ENCODE measurements at regions not wholly inside any gene's neighbourhood (a gene's known extent, or its start where the extent isn't known, plus 50 kb on each side); places are given as distances from the start of the nearest gene placed in this dataset.

DNA sequence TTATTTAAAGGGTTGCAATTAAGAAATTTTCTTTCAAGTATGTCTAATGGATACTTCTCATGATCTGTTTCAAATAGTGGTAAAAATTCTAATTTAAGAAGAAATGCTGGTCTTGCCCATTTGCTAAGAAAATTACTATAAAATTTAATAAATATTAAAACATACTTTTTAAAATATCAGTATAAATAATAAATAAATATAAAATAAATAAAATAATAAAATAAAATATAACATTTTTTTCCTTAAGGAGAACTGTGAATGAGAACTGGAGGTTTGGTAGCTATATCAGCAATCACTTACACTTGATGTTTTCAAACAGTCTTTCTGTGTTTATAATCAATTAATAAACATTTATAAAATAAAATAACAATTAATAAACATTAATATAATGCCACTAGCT is 266.1 kb downstream of the HGF start:
- TF ChIP-seq NFYB (CRISPR knock-in tag; IDR thresholded peaks at IDR 0.05) (no peak), ZC3H4 (CRISPR knock-in tag; IDR thresholded peaks at IDR 0.05; ENCODE audit: borderline replicate concordance) (no peak), SMAD3 (CRISPR knock-in tag; IDR thresholded peaks at IDR 0.05) (no peak), POLR2AphosphoS5 (IDR thresholded peaks at IDR 0.05; ENCODE audit: low read depth, low read length) (no peak), NFIC (IDR thresholded peaks at IDR 0.05; ENCODE audit: low read length) (no peak), RFX5 (IDR thresholded peaks at IDR 0.05; ENCODE audit: low read depth, low read length) (no peak)
- TF ChIP-seq, protein P1, sequence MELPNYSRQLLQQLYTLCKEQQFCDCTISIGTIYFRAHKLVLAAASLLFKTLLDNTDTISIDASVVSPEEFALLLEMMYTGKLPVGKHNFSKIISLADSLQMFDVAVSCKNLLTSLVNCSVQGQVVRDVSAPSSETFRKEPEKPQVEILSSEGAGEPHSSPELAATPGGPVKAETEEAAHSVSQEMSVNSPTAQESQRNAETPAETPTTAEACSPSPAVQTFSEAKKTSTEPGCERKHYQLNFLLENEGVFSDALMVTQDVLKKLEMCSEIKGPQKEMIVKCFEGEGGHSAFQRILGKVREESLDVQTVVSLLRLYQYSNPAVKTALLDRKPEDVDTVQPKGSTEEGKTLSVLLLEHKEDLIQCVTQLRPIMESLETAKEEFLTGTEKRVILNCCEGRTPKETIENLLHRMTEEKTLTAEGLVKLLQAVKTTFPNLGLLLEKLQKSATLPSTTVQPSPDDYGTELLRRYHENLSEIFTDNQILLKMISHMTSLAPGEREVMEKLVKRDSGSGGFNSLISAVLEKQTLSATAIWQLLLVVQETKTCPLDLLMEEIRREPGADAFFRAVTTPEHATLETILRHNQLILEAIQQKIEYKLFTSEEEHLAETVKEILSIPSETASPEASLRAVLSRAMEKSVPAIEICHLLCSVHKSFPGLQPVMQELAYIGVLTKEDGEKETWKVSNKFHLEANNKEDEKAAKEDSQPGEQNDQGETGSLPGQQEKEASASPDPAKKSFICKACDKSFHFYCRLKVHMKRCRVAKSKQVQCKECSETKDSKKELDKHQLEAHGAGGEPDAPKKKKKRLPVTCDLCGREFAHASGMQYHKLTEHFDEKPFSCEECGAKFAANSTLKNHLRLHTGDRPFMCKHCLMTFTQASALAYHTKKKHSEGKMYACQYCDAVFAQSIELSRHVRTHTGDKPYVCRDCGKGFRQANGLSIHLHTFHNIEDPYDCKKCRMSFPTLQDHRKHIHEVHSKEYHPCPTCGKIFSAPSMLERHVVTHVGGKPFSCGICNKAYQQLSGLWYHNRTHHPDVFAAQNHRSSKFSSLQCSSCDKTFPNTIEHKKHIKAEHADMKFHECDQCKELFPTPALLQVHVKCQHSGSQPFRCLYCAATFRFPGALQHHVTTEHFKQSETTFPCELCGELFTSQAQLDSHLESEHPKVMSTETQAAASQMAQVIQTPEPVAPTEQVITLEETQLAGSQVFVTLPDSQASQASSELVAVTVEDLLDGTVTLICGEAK (IDR thresholded peaks at IDR 0.05): no peak
- TF ChIP-seq, protein P1 (CRISPR knock-in tag; IDR thresholded peaks at IDR 0.05): no peak
- TF ChIP-seq, protein P2, sequence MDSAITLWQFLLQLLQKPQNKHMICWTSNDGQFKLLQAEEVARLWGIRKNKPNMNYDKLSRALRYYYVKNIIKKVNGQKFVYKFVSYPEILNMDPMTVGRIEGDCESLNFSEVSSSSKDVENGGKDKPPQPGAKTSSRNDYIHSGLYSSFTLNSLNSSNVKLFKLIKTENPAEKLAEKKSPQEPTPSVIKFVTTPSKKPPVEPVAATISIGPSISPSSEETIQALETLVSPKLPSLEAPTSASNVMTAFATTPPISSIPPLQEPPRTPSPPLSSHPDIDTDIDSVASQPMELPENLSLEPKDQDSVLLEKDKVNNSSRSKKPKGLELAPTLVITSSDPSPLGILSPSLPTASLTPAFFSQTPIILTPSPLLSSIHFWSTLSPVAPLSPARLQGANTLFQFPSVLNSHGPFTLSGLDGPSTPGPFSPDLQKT (CRISPR knock-in tag; IDR thresholded peaks at IDR 0.05; ENCODE audit: borderline replicate concordance): no peak
- TF ChIP-seq, protein P3, sequence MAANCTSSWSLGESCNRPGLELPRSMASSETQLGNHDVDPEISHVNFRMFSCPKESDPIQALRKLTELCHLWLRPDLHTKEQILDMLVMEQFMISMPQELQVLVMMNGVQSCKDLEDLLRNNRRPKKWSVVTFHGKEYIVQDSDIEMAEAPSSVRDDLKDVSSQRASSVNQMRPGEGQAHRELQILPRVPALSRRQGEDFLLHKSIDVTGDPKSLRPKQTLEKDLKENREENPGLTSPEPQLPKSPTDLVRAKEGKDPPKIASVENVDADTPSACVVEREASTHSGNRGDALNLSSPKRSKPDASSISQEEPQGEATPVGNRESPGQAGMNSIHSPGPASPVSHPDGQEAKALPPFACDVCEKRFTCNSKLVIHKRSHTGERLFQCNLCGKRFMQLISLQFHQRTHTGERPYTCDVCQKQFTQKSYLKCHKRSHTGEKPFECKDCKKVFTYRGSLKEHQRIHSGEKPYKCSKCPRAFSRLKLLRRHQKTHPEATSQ (CRISPR knock-in tag; IDR thresholded peaks at IDR 0.05; ENCODE audit: borderline replicate concordance): no peak

Measured in HepG2 (cell line).